ENCODE measurements at regions not wholly inside any gene's neighbourhood (a gene's known extent, or its start where the extent isn't known, plus 50 kb on each side); places are given as distances from the start of the nearest gene placed in this dataset.

DNA sequence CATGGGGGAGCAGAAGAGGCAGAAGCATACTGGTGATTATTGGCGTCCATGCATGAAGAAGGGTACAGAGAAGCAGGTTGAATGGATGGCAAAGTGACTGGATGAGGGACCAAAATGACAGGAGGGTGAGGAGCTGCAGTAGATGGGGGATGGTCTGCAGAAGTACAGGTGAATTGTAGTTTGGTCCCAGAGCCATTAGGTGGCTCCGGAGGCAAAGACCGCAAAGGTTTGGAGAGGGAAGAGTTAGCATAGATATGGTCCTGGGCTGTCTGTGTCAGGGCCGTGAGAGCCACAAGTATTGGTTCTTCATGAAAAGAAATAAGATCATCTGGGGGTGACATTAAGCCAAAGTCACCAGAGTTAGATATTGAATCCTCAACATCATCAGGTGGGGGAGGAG is 59.0 kb upstream of the ZNF726 start:
- TF ChIP-seq CTCF (IDR thresholded peaks at IDR 0.05) = no peak
- Histone ChIP-seq H3K4me3 (no peak overlapping the region), H3K9me3 (peaks cover 0 to 56% of the 10 kb centered on the region in 2 donors), H3K36me3 (no peaks in the 10 kb centered on the region), H3K27me3 (no peaks in the 10 kb centered on the region), H3K27ac (no peak overlapping the region), H3K4me1 (no peaks in the 10 kb centered on the region)
- intact Hi-C loops (cut with DNase I) = no loop called here
- DNase-seq = no peak
- ATAC-seq = no peak

DNA sequence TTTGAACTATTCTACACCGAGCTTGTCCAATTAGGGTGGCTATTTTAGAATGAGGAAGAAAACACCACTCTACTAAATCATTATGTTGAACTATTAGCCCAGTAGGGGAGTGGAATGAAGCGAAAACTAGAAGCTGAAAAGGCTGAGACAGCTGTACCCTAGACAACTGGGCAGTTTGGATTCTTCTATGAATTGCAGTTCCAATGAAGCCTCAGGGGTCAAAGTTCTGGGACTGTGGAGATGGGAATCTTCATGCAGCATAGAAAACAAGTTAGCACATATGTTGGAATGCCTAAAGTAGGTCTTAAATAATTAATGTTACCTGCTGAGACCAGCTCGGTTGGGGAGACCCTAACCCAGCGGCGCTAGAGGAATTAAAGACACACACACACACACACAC is 62.7 kb upstream of the ZNF726 start:
- TF ChIP-seq CTCF (IDR thresholded peaks at IDR 0.05) = no peak
- no peak overlapping the region for H3K4me3 ChIP-seq
- intact Hi-C loops (cut with DNase I) = no loop called here
- no peak for DNase-seq
- no peaks in the 10 kb centered on the region for H3K4me1 ChIP-seq
- no peaks in the 10 kb centered on the region for H3K27me3 ChIP-seq
- ATAC-seq = no peak
- peaks cover 0 to 66% of the 10 kb centered on the region in 2 donors for H3K9me3 ChIP-seq
- H3K27ac ChIP-seq = no peak overlapping the region
- H3K36me3 ChIP-seq = no peaks in the 10 kb centered on the region

GRCh38 chr19:23832717-23833327 is 74.1 kb upstream of the ZNF681 start:
- ATAC-seq (no peak), DNase-seq (no peak)
- H3K36me3 ChIP-seq = no peaks in the 10 kb centered on the region
- H3K4me3 ChIP-seq = no peak overlapping the region
- H3K27ac ChIP-seq = no peak overlapping the region
- no peaks in the 10 kb centered on the region for H3K4me1 ChIP-seq
- intact Hi-C loops (cut with DNase I) = no loop called here
- peaks cover 5 to 97% of the 10 kb centered on the region in 2 donors for H3K9me3 ChIP-seq
- no peak for TF ChIP-seq CTCF (IDR thresholded peaks at IDR 0.05)
- H3K27me3 ChIP-seq = no peaks in the 10 kb centered on the region

GRCh38 chr19:23823952-23824389 is 65.3 kb upstream of the ZNF681 start:
- Histone ChIP-seq H3K4me3 (no peak overlapping the region), H3K4me1 (no peaks in the 10 kb centered on the region), H3K27me3 (no peaks in the 10 kb centered on the region), H3K9me3 (peaks cover 0 to 79% of the 10 kb centered on the region in 2 donors), H3K36me3 (peaks cover 0 to 4% of the 10 kb centered on the region in 2 donors), H3K27ac (no peak overlapping the region)
- no peak for TF ChIP-seq CTCF (IDR thresholded peaks at IDR 0.05)
- ATAC-seq = no peak
- DNase-seq = peak in 1 of 4 donors; percentile 6
- intact Hi-C loops (cut with DNase I) = no loop called here

- H3K4me1 ChIP-seq = no peaks in the 10 kb centered on the region
- peaks cover 0 to 83% of the 10 kb centered on the region in 2 donors for H3K9me3 ChIP-seq
- ATAC-seq = no peak
- intact Hi-C loops (cut with DNase I) = no loop called here
- H3K4me3 ChIP-seq = no peak overlapping the region
- H3K27ac ChIP-seq = no peak overlapping the region
- H3K27me3 ChIP-seq = no peaks in the 10 kb centered on the region
- no peak for DNase-seq
- H3K36me3 ChIP-seq = peaks cover 0 to 4% of the 10 kb centered on the region in 2 donors
- no peak for TF ChIP-seq CTCF (IDR thresholded peaks at IDR 0.05)
These were observed 64.0 kb upstream of the ZNF681 start for GRCh38 chr19:23822735-23823134.

All from left lung (tissue), 4 donors.